NT2/D1 (cell line): ENCODE measurements at regions not wholly inside any gene's neighbourhood (a gene's known extent, or its start where the extent isn't known, plus 50 kb on each side); places are given as distances from the start of the nearest gene placed in this dataset.

Experiments used
- DNase-seq: peaks from one replicate; pipeline ENCODE4 v3.0.0-alpha.2; 2011; ENCODE audit warnings: low read depth, low spot score
- H3K27me3 ChIP-seq: 2 replicates; pipeline ENCODE4 v1.6.0; 2011; ENCODE audit warnings: mild to moderate bottlenecking; ENCODE audit not compliant: insufficient read length, insufficient read depth
- H3K36me3 ChIP-seq: 2 replicates; pipeline ENCODE4 v1.6.1; 2011; ENCODE audit warnings: mild to moderate bottlenecking, low read length, mixed read lengths; ENCODE audit not compliant: insufficient read depth, insufficient read length
- H3K4me1 ChIP-seq: 2 replicates; pipeline ENCODE4 v1.5.1; 2011; ENCODE audit not compliant: insufficient read depth, insufficient read length
- H3K4me3 ChIP-seq: 2 replicates; pipeline ENCODE4 v1.5.1; 2011; ENCODE audit warnings: low read depth; ENCODE audit not compliant: insufficient read length
- H3K9ac ChIP-seq: 2 replicates; pipeline ENCODE4 v1.6.0; 2011; ENCODE audit warnings: low read depth; ENCODE audit not compliant: insufficient read length
- H3K9me3 ChIP-seq: 2 replicates; pipeline ENCODE4 v1.5.1; 2011; ENCODE audit warnings: mild to moderate bottlenecking, low read length; ENCODE audit not compliant: insufficient read depth
- SUZ12 ChIP-seq: IDR thresholded peaks from 2 replicates; pipeline ENCODE4 v1.6.1; 2011; ENCODE audit not compliant: insufficient read length, insufficient read depth; ENCODE audit errors: extremely low read depth
- YY1 ChIP-seq: IDR thresholded peaks from 2 replicates; pipeline ENCODE4 v1.6.1; 2011; ENCODE audit not compliant: insufficient read length, insufficient read depth
- ZNF274 ChIP-seq: IDR thresholded peaks from 2 replicates; pipeline ENCODE4 v1.6.1; 2011; ENCODE audit warnings: mild to moderate bottlenecking, low read depth, low read length

DNA sequence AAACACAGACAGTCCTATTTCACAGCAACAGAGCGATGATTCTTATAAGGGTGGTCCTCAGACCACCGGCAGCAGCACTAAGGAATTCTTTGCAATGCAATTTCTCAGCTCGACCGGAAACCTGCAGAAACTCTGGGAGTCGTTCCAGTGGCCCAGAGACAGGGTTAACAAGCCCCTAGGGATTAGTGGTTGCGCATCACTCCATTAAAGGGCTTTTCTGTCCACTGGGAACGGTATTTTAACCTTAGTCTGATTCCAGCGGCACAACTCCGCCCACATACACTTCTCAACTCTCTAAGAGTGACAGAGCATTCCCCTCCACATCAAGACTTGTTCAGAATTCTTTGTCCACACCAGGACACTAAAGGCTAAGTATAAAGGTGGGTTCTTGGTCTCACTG lies 341.5 kb downstream of the TFAP2A start:
- Histone ChIP-seq H3K9ac (no peak overlapping the region), H3K27me3 (no peaks in the 10 kb centered on the region), H3K9me3 (no peaks in the 10 kb centered on the region), H3K4me3 (no peak overlapping the region), H3K4me1 (no peaks in the 10 kb centered on the region), H3K36me3 (no peaks in the 10 kb centered on the region)
- no peak for DNase-seq
- TF ChIP-seq ZNF274 (no peak), YY1 (no peak), SUZ12 (no peak)

DNA sequence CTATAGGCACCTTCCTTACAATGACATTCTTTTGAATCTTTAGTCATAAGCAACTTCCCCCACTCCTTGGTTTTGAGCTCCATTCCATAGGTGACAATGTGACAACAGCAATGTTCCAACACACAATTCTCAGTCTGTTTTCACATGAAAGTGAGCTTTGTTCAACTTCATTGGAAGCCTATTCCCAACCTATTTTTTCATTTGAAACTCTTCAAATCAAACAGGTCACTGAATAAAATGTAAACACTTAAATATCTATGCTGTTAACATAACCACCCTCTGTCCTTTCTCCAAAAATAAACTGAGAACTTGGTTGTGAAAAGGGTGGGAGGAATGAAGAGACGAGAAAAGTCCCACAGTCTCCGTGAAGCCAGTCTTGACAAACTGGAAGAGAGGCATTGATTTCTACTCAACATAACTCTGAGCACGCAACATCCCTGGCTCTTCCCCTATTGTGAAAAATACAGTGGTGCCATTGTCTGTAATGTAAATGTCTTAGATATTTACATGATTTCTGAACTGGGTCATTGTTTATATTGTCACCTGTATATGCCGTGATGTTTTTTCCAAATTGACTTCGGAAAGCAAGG lies 343.1 kb downstream of the TFAP2A start:
- no peak overlapping the region for H3K9ac ChIP-seq
- H3K4me3 ChIP-seq: no peak overlapping the region
- TF ChIP-seq SUZ12 (no peak), ZNF274 (no peak), YY1 (no peak)
- no peaks in the 10 kb centered on the region for H3K36me3 ChIP-seq
- H3K4me1 ChIP-seq: no peaks in the 10 kb centered on the region
- no peak for DNase-seq
- no peaks in the 10 kb centered on the region for H3K27me3 ChIP-seq
- H3K9me3 ChIP-seq: no peaks in the 10 kb centered on the region

- TF ChIP-seq ZNF274: no peak
- no peak for TF ChIP-seq YY1
- no peak for TF ChIP-seq SUZ12
These were observed 354.9 kb downstream of the TFAP2A start for GRCh38 chr6:10060004-10060403.

GRCh38 chr6:10054672-10055071 lies 360.2 kb downstream of the TFAP2A start:
- DNase-seq: no peak
- Histone ChIP-seq H3K4me1 (no peaks in the 10 kb centered on the region), H3K36me3 (no peaks in the 10 kb centered on the region), H3K27me3 (no peaks in the 10 kb centered on the region), H3K9ac (no peak overlapping the region), H3K4me3 (no peak overlapping the region), H3K9me3 (no peaks in the 10 kb centered on the region)
- no peak for TF ChIP-seq YY1
- no peak for TF ChIP-seq ZNF274
- no peak for TF ChIP-seq SUZ12

More at GRCh38 chr6:10060004-10060403, 354.9 kb downstream of the TFAP2A start:
- Histone ChIP-seq H3K9me3 (no peaks in the 10 kb centered on the region), H3K36me3 (no peaks in the 10 kb centered on the region), H3K4me1 (no peaks in the 10 kb centered on the region), H3K9ac (no peak overlapping the region), H3K27me3 (no peaks in the 10 kb centered on the region), H3K4me3 (no peak overlapping the region)
- DNase-seq: no peak

GRCh38 chr6:10051283-10051682 lies 363.6 kb downstream of the TFAP2A start:
- H3K4me1 ChIP-seq: peaks cover 2% of the 10 kb centered on the region
- no peaks in the 10 kb centered on the region for H3K36me3 ChIP-seq
- no peaks in the 10 kb centered on the region for H3K27me3 ChIP-seq
- H3K4me3 ChIP-seq: no peak overlapping the region
- no peak for DNase-seq
- no peaks in the 10 kb centered on the region for H3K9me3 ChIP-seq
- no peak for TF ChIP-seq YY1
- TF ChIP-seq ZNF274: no peak
- no peak for TF ChIP-seq SUZ12
- H3K9ac ChIP-seq: no peak overlapping the region

DNA sequence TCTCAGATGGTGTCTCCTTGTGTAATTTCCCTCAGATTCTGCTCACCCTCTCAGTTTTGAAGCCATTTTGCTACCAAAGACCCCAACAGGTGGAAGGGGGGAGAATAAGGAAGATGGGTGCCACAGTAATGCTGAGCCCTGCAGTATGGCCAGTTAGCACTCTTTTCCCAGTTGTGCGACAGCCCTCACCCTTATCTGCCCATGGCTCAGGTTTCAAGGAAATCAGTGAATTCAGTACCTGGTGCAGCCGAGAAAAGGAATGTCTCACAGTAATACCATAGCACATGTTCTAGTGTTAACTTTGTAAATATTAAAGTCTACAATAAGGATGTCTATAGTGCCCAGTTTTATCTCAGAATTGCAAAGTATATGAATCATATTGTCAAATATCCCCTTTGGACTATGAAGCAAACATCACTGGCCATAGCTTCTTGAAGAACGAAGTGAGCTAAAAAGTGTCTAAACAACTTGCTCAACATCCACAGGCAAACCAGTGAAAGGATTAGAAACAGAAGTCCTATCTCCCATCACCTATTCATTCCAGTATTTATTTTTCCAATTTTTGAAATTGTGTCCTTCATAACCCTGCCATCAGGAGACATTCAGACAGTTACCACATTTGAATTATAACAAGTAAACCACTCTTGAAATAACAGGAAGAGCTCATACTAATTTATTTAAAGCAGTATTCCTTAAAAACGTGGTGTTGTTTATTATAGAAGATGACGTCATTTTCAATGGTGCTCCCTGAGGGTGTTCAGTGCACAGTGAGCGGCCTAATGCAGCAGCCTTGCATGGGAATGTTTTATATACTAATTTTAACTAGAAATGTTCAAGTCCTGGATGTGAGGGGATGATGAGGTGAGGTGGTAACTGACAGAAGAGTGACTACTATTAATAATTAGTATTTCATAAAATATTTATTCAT lies 366.2 kb downstream of the TFAP2A start:
- no peak overlapping the region for H3K9ac ChIP-seq
- no peaks in the 10 kb centered on the region for H3K36me3 ChIP-seq
- no peak for DNase-seq
- H3K9me3 ChIP-seq: no peaks in the 10 kb centered on the region
- TF ChIP-seq ZNF274 (no peak), YY1 (no peak), SUZ12 (no peak)
- no peak overlapping the region for H3K4me3 ChIP-seq
- no peaks in the 10 kb centered on the region for H3K27me3 ChIP-seq
- peaks cover 2% of the 10 kb centered on the region for H3K4me1 ChIP-seq

GRCh38 chr6:10042280-10042679 lies 372.6 kb downstream of the TFAP2A start:
- Histone ChIP-seq H3K9me3 (no peaks in the 10 kb centered on the region), H3K27me3 (no peaks in the 10 kb centered on the region), H3K4me3 (no peak overlapping the region), H3K4me1 (no peaks in the 10 kb centered on the region), H3K9ac (no peak overlapping the region), H3K36me3 (no peaks in the 10 kb centered on the region)
- no peak for DNase-seq
- TF ChIP-seq YY1: no peak
- TF ChIP-seq ZNF274: no peak
- no peak for TF ChIP-seq SUZ12
